Ascending aorta (tissue), 2 donors: ENCODE measurements at regions not wholly inside any gene's neighbourhood (a gene's known extent, or its start where the extent isn't known, plus 50 kb on each side); places are given as distances from the start of the nearest gene placed in this dataset.
A peak's percentile ranks its signal among the peaks of the same experiment; 100 is the strongest.

Source experiments
- DNase-seq, 2 donors: peaks; one replicate each; pipeline ENCODE4 v3.0.0-alpha.2; 2019; ENCODE audit warnings: low spot score in 2 of 2
- H3K27ac ChIP-seq, 2 donors: fragments of 200-600 bp; sonication (generic); one replicate each; pipeline ENCODE4 v1.5.1; 2016 to 2017; ENCODE audit warnings: mild to moderate bottlenecking in 1 of 2
- H3K27me3 ChIP-seq: fragments of 200-600 bp; sonication (generic); one replicate; pipeline ENCODE4 v1.5.1; 2017
- H3K36me3 ChIP-seq, 2 donors: fragments of 200-600 bp; sonication (generic); one replicate each; pipeline ENCODE4 v1.5.1; 2016
- H3K4me1 ChIP-seq, 2 donors: fragments of 200-600 bp; sonication (generic); one replicate each; pipeline ENCODE4 v1.5.1; 2016 to 2017; ENCODE audit warnings: mild to moderate bottlenecking in 1 of 2
- H3K4me3 ChIP-seq, 2 donors: fragments of 200-600 bp; sonication (generic); one replicate each; pipeline ENCODE4 v1.5.1; 2016 to 2017; ENCODE audit warnings: mild to moderate bottlenecking in 1 of 2
- H3K9me3 ChIP-seq, 2 donors: fragments of 200-600 bp; sonication (generic); one replicate each; pipeline ENCODE4 v1.5.1; 2016
- CTCF ChIP-seq, 3 experiments: fragments of 200-600 bp in 2 of 3; fragments of 450-650 bp in 1 of 3; sonication (generic) in 2 of 3; IDR thresholded peaks; one replicate each; pipeline ENCODE4 v1.5.1; 2016 to 2019; ENCODE audit warnings: antibody characterized with exemption in 3 of 3, mild to moderate bottlenecking in 1 of 3, moderate library complexity in 1 of 3
- intact Hi-C: fragments of 100-400 bp; cut with DNase I; formaldehyde crosslinking; loops from one replicate; pipeline ENCODE4 v1.15.1; 2023

- H3K27ac ChIP-seq, result no peak overlapping the region
- TF ChIP-seq CTCF (IDR thresholded peaks at IDR 0.05), result no peak
- no peaks in the 10 kb centered on the region for H3K27me3 ChIP-seq
- peaks cover 0 to 4% of the 10 kb centered on the region in 2 donors for H3K9me3 ChIP-seq
- no peak overlapping the region for H3K4me3 ChIP-seq
- H3K4me1 ChIP-seq, result no peaks in the 10 kb centered on the region
- no peaks in the 10 kb centered on the region for H3K36me3 ChIP-seq
- intact Hi-C loops, result no loop called here
- no peak for DNase-seq
Measured at GRCh38 chr10:109454691-109455090, 468.6 kb downstream of the XPNPEP1 start.

GRCh38 chr10:109451879-109452278, 471.4 kb downstream of the XPNPEP1 start:
- H3K27ac ChIP-seq, result no peak overlapping the region
- no peak for DNase-seq
- TF ChIP-seq CTCF (IDR thresholded peaks at IDR 0.05), result no peak
- no peaks in the 10 kb centered on the region for H3K36me3 ChIP-seq
- H3K27me3 ChIP-seq, result no peaks in the 10 kb centered on the region
- no peaks in the 10 kb centered on the region for H3K9me3 ChIP-seq
- intact Hi-C loops, result no loop called here
- no peaks in the 10 kb centered on the region for H3K4me1 ChIP-seq
- H3K4me3 ChIP-seq, result no peak overlapping the region

GRCh38 chr10:109450702-109451101, 472.6 kb downstream of the XPNPEP1 start:
- no peaks in the 10 kb centered on the region for H3K9me3 ChIP-seq
- H3K4me3 ChIP-seq, result no peak overlapping the region
- no peak for DNase-seq
- intact Hi-C loops, result no loop called here
- no peak for TF ChIP-seq CTCF (IDR thresholded peaks at IDR 0.05)
- no peaks in the 10 kb centered on the region for H3K4me1 ChIP-seq
- no peaks in the 10 kb centered on the region for H3K36me3 ChIP-seq
- H3K27ac ChIP-seq, result no peak overlapping the region
- no peaks in the 10 kb centered on the region for H3K27me3 ChIP-seq

- DNase-seq, result no peak
- Histone ChIP-seq H3K27ac (no peak overlapping the region), H3K27me3 (no peaks in the 10 kb centered on the region), H3K4me1 (peaks cover 0 to 12% of the 10 kb centered on the region in 2 donors), H3K36me3 (no peaks in the 10 kb centered on the region), H3K4me3 (no peak overlapping the region), H3K9me3 (no peaks in the 10 kb centered on the region)
- TF ChIP-seq CTCF (IDR thresholded peaks at IDR 0.05), result no peak
- intact Hi-C loops, result loop anchor here (10.0 kb wide), 1 partner anchor 421 kb away; no protein-coding TSS in a partner anchor
Measured at GRCh38 chr10:109433434-109433833, 489.9 kb downstream of the XPNPEP1 start.

GRCh38 chr10:109432281-109432680, 491.0 kb downstream of the XPNPEP1 start:
- Histone ChIP-seq H3K4me1 (peaks cover 0 to 12% of the 10 kb centered on the region in 2 donors), H3K27ac (no peak overlapping the region), H3K27me3 (no peaks in the 10 kb centered on the region), H3K9me3 (no peaks in the 10 kb centered on the region), H3K36me3 (no peaks in the 10 kb centered on the region), H3K4me3 (no peak overlapping the region)
- DNase-seq, result no peak
- intact Hi-C loops, result loop anchor here (10.0 kb wide), 1 partner anchor 423 kb away; no protein-coding TSS in a partner anchor
- TF ChIP-seq CTCF (IDR thresholded peaks at IDR 0.05), result no peak

GRCh38 chr10:109430799-109431198, 492.5 kb downstream of the XPNPEP1 start:
- H3K4me3 ChIP-seq, result no peak overlapping the region
- peaks cover 0 to 12% of the 10 kb centered on the region in 2 donors for H3K4me1 ChIP-seq
- H3K27ac ChIP-seq, result peak overlapping the region; percentile 89 to 90
- no peak for TF ChIP-seq CTCF (IDR thresholded peaks at IDR 0.05)
- H3K9me3 ChIP-seq, result no peaks in the 10 kb centered on the region
- intact Hi-C loops, result loop anchor here (10.0 kb wide), 1 partner anchor 424 kb away; no protein-coding TSS in a partner anchor
- no peaks in the 10 kb centered on the region for H3K27me3 ChIP-seq
- no peaks in the 10 kb centered on the region for H3K36me3 ChIP-seq
- no peak for DNase-seq
